Esophagus (tissue), 2 donors: ENCODE measurements at regions not wholly inside any gene's neighbourhood (a gene's known extent, or its start where the extent isn't known, plus 50 kb on each side); places are given as distances from the start of the nearest gene placed in this dataset.
A peak's percentile ranks its signal among the peaks of the same experiment; 100 is the strongest.

ENCODE experiments used
- H3K27ac ChIP-seq, 2 donors: one replicate each; pipeline ENCODE4 v1.5.1; 2013; ENCODE audit warnings: low read depth in 2 of 2, mild to moderate bottlenecking in 2 of 2, inconsistent platforms in 1 of 2, low read length in 1 of 2, moderate library complexity in 1 of 2
- H3K27me3 ChIP-seq, 2 donors: one replicate each; pipeline ENCODE4 v1.6.1; 2013; ENCODE audit warnings: low read length in 2 of 2, control low read depth in 1 of 2, mild to moderate bottlenecking in 1 of 2; ENCODE audit not compliant: insufficient read depth in 2 of 2, control insufficient read depth in 1 of 2
- H3K36me3 ChIP-seq, 2 donors: one replicate each; pipeline ENCODE4 v1.6.1; 2013; ENCODE audit warnings: low read length in 1 of 2; ENCODE audit not compliant: control insufficient read depth in 2 of 2, insufficient read depth in 2 of 2
- H3K4me1 ChIP-seq, 2 donors: one replicate each; pipeline ENCODE4 v1.6.1; 2013; ENCODE audit warnings: low read length in 1 of 2; ENCODE audit not compliant: control insufficient read depth in 2 of 2, insufficient read depth in 2 of 2
- H3K4me3 ChIP-seq, 2 donors: one replicate each; pipeline ENCODE4 v1.5.1; 2013; ENCODE audit warnings: low read length in 2 of 2, mild to moderate bottlenecking in 2 of 2, low read depth in 1 of 2, moderate library complexity in 1 of 2
- H3K9me3 ChIP-seq, 2 donors: one replicate each; pipeline ENCODE4 v1.6.1; 2013; ENCODE audit warnings: mild to moderate bottlenecking in 2 of 2, low read depth in 1 of 2, low read length in 1 of 2, moderate library complexity in 1 of 2; ENCODE audit not compliant: control insufficient read depth in 2 of 2, insufficient read depth in 1 of 2
- WGBS, 2 donors: extraction: QIAGEN DNeasy Blood & Tissue Kit; methylation state at CpG; one replicate each; pipeline ENCODE4 v1.1.7; 2013; 5-methylcytosine and 5-hydroxymethylcytosine counted together
- donor health status: healthy with polysubstance abuse.
- donor health status: Bipolar disorder and iron deficiency.

- Histone ChIP-seq H3K36me3 (no peaks in the 10 kb centered on the region), H3K4me1 (peaks cover 7 to 10% of the 10 kb centered on the region in 2 donors), H3K9me3 (no peaks in the 10 kb centered on the region), H3K27ac (peak overlapping the region; percentile 60 to 83), H3K27me3 (no peaks in the 10 kb centered on the region), H3K4me3 (no peak overlapping the region)
- 34 to 40% methylated on average over 4 of the region's 4 CpGs for WGBS, 2 donors
Observed at GRCh38 chr1:10891091-10891490, 94.6 kb upstream of the CASZ1 start.

- Histone ChIP-seq H3K27me3 (no peaks in the 10 kb centered on the region), H3K4me1 (peaks cover 7 to 10% of the 10 kb centered on the region in 2 donors), H3K4me3 (no peak overlapping the region), H3K27ac (peak overlapping the region in 1 of 2 donors; percentile 41), H3K36me3 (no peaks in the 10 kb centered on the region), H3K9me3 (no peaks in the 10 kb centered on the region)
- WGBS, 2 donors: 93% methylated on average over 5 of the region's 5 CpGs
Observed at GRCh38 chr1:10892138-10893065, 96.0 kb upstream of the CASZ1 start.

GRCh38 chr1:10895621-10896020 is 99.2 kb upstream of the CASZ1 start:
- Histone ChIP-seq H3K4me3 (no peak overlapping the region), H3K4me1 (peaks cover 7 to 15% of the 10 kb centered on the region in 2 donors), H3K9me3 (no peaks in the 10 kb centered on the region), H3K36me3 (no peaks in the 10 kb centered on the region), H3K27ac (peak overlapping the region in 1 of 2 donors; percentile 14), H3K27me3 (no peaks in the 10 kb centered on the region)
- WGBS, 2 donors: 82 to 83% methylated on average over 7 of the region's 7 CpGs

GRCh38 chr1:10896673-10897072 is 100.2 kb upstream of the CASZ1 start:
- H3K27ac ChIP-seq: peak overlapping the region in 1 of 2 donors; percentile 79
- no peak overlapping the region for H3K4me3 ChIP-seq
- H3K27me3 ChIP-seq: no peaks in the 10 kb centered on the region
- H3K9me3 ChIP-seq: no peaks in the 10 kb centered on the region
- WGBS, 2 donors: 81 to 88% methylated on average over 5 of the region's 5 CpGs
- peaks cover 7 to 19% of the 10 kb centered on the region in 2 donors for H3K4me1 ChIP-seq
- H3K36me3 ChIP-seq: no peaks in the 10 kb centered on the region

GRCh38 chr1:10897321-10897980 is 101.0 kb upstream of the CASZ1 start:
- H3K36me3 ChIP-seq: no peaks in the 10 kb centered on the region
- H3K27me3 ChIP-seq: no peaks in the 10 kb centered on the region
- peak overlapping the region; percentile 72 to 85 for H3K27ac ChIP-seq
- peaks cover 7 to 22% of the 10 kb centered on the region in 2 donors for H3K4me1 ChIP-seq
- H3K4me3 ChIP-seq: no peak overlapping the region
- 79 to 82% methylated on average over 13 of the region's 13 CpGs for WGBS, 2 donors
- H3K9me3 ChIP-seq: no peaks in the 10 kb centered on the region

GRCh38 chr1:10897981-10898728 is 101.7 kb upstream of the CASZ1 start:
- no peaks in the 10 kb centered on the region for H3K9me3 ChIP-seq
- H3K27me3 ChIP-seq: no peaks in the 10 kb centered on the region
- H3K4me3 ChIP-seq: no peak overlapping the region
- H3K4me1 ChIP-seq: peaks cover 7 to 22% of the 10 kb centered on the region in 2 donors
- 31 to 39% methylated on average over 17 of the region's 17 CpGs for WGBS, 2 donors
- H3K27ac ChIP-seq: peak overlapping the region; percentile 72 to 85
- no peaks in the 10 kb centered on the region for H3K36me3 ChIP-seq

- 80 to 83% methylated on average over 9 of the region's 9 CpGs for WGBS, 2 donors
- H3K4me1 ChIP-seq: peaks cover 7 to 26% of the 10 kb centered on the region in 2 donors
Observed at GRCh38 chr1:10898921-10899320, 102.5 kb upstream of the CASZ1 start.

GRCh38 chr1:10899490-10900250 is 103.2 kb upstream of the CASZ1 start:
- peaks cover 7 to 30% of the 10 kb centered on the region in 2 donors for H3K4me1 ChIP-seq
- 56 to 73% methylated on average over 18 of the region's 18 CpGs for WGBS, 2 donors
- H3K4me3 ChIP-seq: no peak overlapping the region
- no peaks in the 10 kb centered on the region for H3K9me3 ChIP-seq
- H3K27ac ChIP-seq: peak overlapping the region; percentile 85
- H3K36me3 ChIP-seq: no peaks in the 10 kb centered on the region
- no peaks in the 10 kb centered on the region for H3K27me3 ChIP-seq

More at GRCh38 chr1:10898921-10899320, 102.5 kb upstream of the CASZ1 start:
- Histone ChIP-seq H3K4me3 (no peak overlapping the region), H3K9me3 (no peaks in the 10 kb centered on the region), H3K27ac (peak overlapping the region; percentile 72 to 85), H3K27me3 (no peaks in the 10 kb centered on the region), H3K36me3 (no peaks in the 10 kb centered on the region)

- H3K4me1 ChIP-seq: peaks cover 7 to 30% of the 10 kb centered on the region in 2 donors
- no peak overlapping the region for H3K4me3 ChIP-seq
- peak overlapping the region; percentile 85 for H3K27ac ChIP-seq
- H3K9me3 ChIP-seq: no peaks in the 10 kb centered on the region
- H3K36me3 ChIP-seq: no peaks in the 10 kb centered on the region
- 41 to 45% methylated on average over 12 of the region's 12 CpGs for WGBS, 2 donors
- H3K27me3 ChIP-seq: no peaks in the 10 kb centered on the region
Observed at GRCh38 chr1:10900251-10900651, 103.8 kb upstream of the CASZ1 start.
